ENCODE measurements at regions not wholly inside any gene's neighbourhood (a gene's known extent, or its start where the extent isn't known, plus 50 kb on each side); places are given as distances from the start of the nearest gene placed in this dataset.
"Not testable (repeated sequence)": the region's sequence is repeated elsewhere in the genome, so short reads cannot be mapped to it uniquely, and the experiment has no call there.

- no peak for DNase-seq (ENCODE audit: low read depth)
Measured at GRCh38 chr6:82118150-82118562, 129.4 kb downstream of the IBTK start.

GRCh38 chr6:82114748-82115147 is 132.8 kb downstream of the IBTK start:
- no peak for DNase-seq (ENCODE audit: low read depth)

- DNase-seq (ENCODE audit: low read depth), result no peak
Measured at GRCh38 chr6:82113231-82113630, 134.3 kb downstream of the IBTK start.

GRCh38 chr6:82111818-82112217 is 135.7 kb downstream of the IBTK start:
- no peak for DNase-seq (ENCODE audit: low read depth)

- no peak for DNase-seq (ENCODE audit: low read depth)
Measured at GRCh38 chr6:82111114-82111513, 136.4 kb downstream of the IBTK start.

GRCh38 chr6:82103171-82103570 is 144.4 kb downstream of the IBTK start:
- not testable (repeated sequence) for DNase-seq (ENCODE audit: low read depth)

- not testable (repeated sequence) for DNase-seq (ENCODE audit: low read depth)
Measured at GRCh38 chr6:82101374-82102114, 146.0 kb downstream of the IBTK start.

GRCh38 chr6:82100763-82101162 is 146.8 kb downstream of the IBTK start:
- DNase-seq (ENCODE audit: low read depth), result not testable (repeated sequence)

GRCh38 chr6:82097676-82098075 is 149.9 kb downstream of the IBTK start:
- DNase-seq (ENCODE audit: low read depth), result no peak

GRCh38 chr6:82095091-82095490 is 152.5 kb downstream of the IBTK start:
- no peak for DNase-seq (ENCODE audit: low read depth)

- DNase-seq (ENCODE audit: low read depth), result no peak
Measured at GRCh38 chr6:82094166-82094806, 153.3 kb downstream of the IBTK start.

- DNase-seq (ENCODE audit: low read depth), result no peak
Measured at GRCh38 chr6:82088978-82089771, 158.4 kb downstream of the IBTK start.

GRCh38 chr6:82086944-82087343 is 160.6 kb downstream of the IBTK start:
- no peak for DNase-seq (ENCODE audit: low read depth)

- DNase-seq (ENCODE audit: low read depth), result no peak
Measured at GRCh38 chr6:82085701-82086100, 161.8 kb downstream of the IBTK start.

- DNase-seq (ENCODE audit: low read depth), result no peak
Measured at GRCh38 chr6:82084324-82084920, 163.1 kb downstream of the IBTK start.

GRCh38 chr6:82083646-82084045 is 163.9 kb downstream of the IBTK start:
- no peak for DNase-seq (ENCODE audit: low read depth)

GRCh38 chr6:82080767-82081166 is 166.8 kb downstream of the IBTK start:
- DNase-seq (ENCODE audit: low read depth), result no peak

GRCh38 chr6:82078286-82078908 is 169.1 kb downstream of the IBTK start:
- DNase-seq (ENCODE audit: low read depth), result no peak

GRCh38 chr6:82076916-82077315 is 170.6 kb downstream of the IBTK start:
- DNase-seq (ENCODE audit: low read depth), result no peak

- no peak for DNase-seq (ENCODE audit: low read depth)
Measured at GRCh38 chr6:82074556-82074955, 173.0 kb downstream of the IBTK start.

GRCh38 chr6:82073484-82073883 is 174.1 kb downstream of the IBTK start:
- DNase-seq (ENCODE audit: low read depth), result no peak

- DNase-seq (ENCODE audit: low read depth), result peak; percentile 48
Measured at GRCh38 chr6:82072751-82073150, 174.8 kb downstream of the IBTK start.

Measured in GM04503 (cell line).